Psoas muscle (tissue), 7 donors: ENCODE measurements at regions not wholly inside any gene's neighbourhood (a gene's known extent, or its start where the extent isn't known, plus 50 kb on each side); places are given as distances from the start of the nearest gene placed in this dataset.

ENCODE experiments used
- ATAC-seq, 4 donors: fragments of 200-7000 bp; cut with Tn5 transposase; one replicate each; pipeline ENCODE4 v1.9.1; 2020; ENCODE audit warnings: moderate library complexity in 3 of 4, mild to moderate bottlenecking in 2 of 4
- DNase-seq, 2 donors: peaks; one replicate each; pipeline ENCODE4 v3.0.0-alpha.2; 2020
- H3K27ac ChIP-seq: fragments of 200-600 bp; one replicate; pipeline ENCODE4 v1.8.0; 2022
- H3K27me3 ChIP-seq, 3 donors: fragments of 200-600 bp in 1 of 3; one replicate each; pipeline versions ENCODE4 v1.6.1 to v1.8.0; 2013 to 2022; ENCODE audit warnings: low read length in 2 of 3, mild to moderate bottlenecking in 2 of 3, moderate library complexity in 1 of 3; ENCODE audit not compliant: insufficient read depth in 3 of 3
- H3K36me3 ChIP-seq, 2 donors: fragments of 200-600 bp in 1 of 2; one replicate each; pipeline versions ENCODE4 v1.6.1 to v1.8.0; 2013 to 2022; ENCODE audit warnings: low read depth in 1 of 2, mild to moderate bottlenecking in 1 of 2, moderate library complexity in 1 of 2; ENCODE audit not compliant: insufficient read depth in 1 of 2
- H3K4me1 ChIP-seq: fragments of 200-600 bp; one replicate; pipeline ENCODE4 v1.8.0; 2022
- H3K4me3 ChIP-seq: fragments of 200-600 bp; one replicate; pipeline ENCODE4 v1.8.0; 2022; ENCODE audit warnings: mild to moderate bottlenecking
- H3K9me3 ChIP-seq: fragments of 200-600 bp; one replicate; pipeline ENCODE4 v1.8.0; 2022
- CTCF ChIP-seq: fragments of 200-600 bp; IDR thresholded peaks from one replicate; pipeline ENCODE4 v1.8.0; 2022; ENCODE audit warnings: antibody characterized with exemption
- WGBS, 3 donors: extraction: QIAGEN DNeasy Blood & Tissue Kit; methylation state at CpG; one replicate each; pipeline versions ENCODE4 v1.1.6 to v1.1.7; 2013; 5-methylcytosine and 5-hydroxymethylcytosine counted together
- intact Hi-C, 2 donors: fragments of 100-400 bp; cut with DNase I; formaldehyde crosslinking; loops; one replicate each; pipeline versions ENCODE4 v1.11.0 to v1.14.2; 2022
- donor health status: healthy with polysubstance abuse.
- donor health status: DM: no; HTN: no; CAD: no; lungs with moderate emphysema.
- donor health status: Bipolar disorder and iron deficiency.
- donor health status: healthy.
- donor health status: DM: yes; HTN: yes; CAD: no.
- donor health status: DM: no; HTN: no; CAD: no.
- donor health status: DM: yes; HTN: yes; CAD: no.

GRCh38 chr1:80274256-80274655 lies 1267.7 kb upstream of the ADGRL4 start:
- ATAC-seq (no peak), DNase-seq (no peak)
- no peak overlapping the region for H3K27ac ChIP-seq
- no peaks in the 10 kb centered on the region for H3K36me3 ChIP-seq
- intact Hi-C loops, result no loop called here
- no peak for TF ChIP-seq CTCF
- no peaks in the 10 kb centered on the region for H3K27me3 ChIP-seq
- no peaks in the 10 kb centered on the region for H3K4me1 ChIP-seq
- H3K4me3 ChIP-seq, result no peak overlapping the region
- no peaks in the 10 kb centered on the region for H3K9me3 ChIP-seq
- whole genome bisulfite sequencing, 3 donors, result 76 to 89% (median 82%) methylated on average over 4 of the region's 4 CpGs

- TF ChIP-seq CTCF, result no peak
- WGBS, 3 donors, result 83 to 90% (median 86%) methylated on average over 2 of the region's 2 CpGs
- ATAC-seq (no peak), DNase-seq (no peak)
- no peaks in the 10 kb centered on the region for H3K27me3 ChIP-seq
- no peaks in the 10 kb centered on the region for H3K4me1 ChIP-seq
- no peaks in the 10 kb centered on the region for H3K9me3 ChIP-seq
- intact Hi-C loops, result no loop called here
- no peak overlapping the region for H3K27ac ChIP-seq
- H3K36me3 ChIP-seq, result no peaks in the 10 kb centered on the region
- no peak overlapping the region for H3K4me3 ChIP-seq
Observed at GRCh38 chr1:80272495-80272894, 1266.0 kb upstream of the ADGRL4 start.

GRCh38 chr1:80258659-80259058 lies 1252.1 kb upstream of the ADGRL4 start:
- Histone ChIP-seq H3K4me1 (no peaks in the 10 kb centered on the region), H3K4me3 (no peak overlapping the region), H3K9me3 (peaks cover 15% of the 10 kb centered on the region), H3K27me3 (no peaks in the 10 kb centered on the region), H3K27ac (no peak overlapping the region), H3K36me3 (no peaks in the 10 kb centered on the region)
- intact Hi-C loops, result no loop called here
- ATAC-seq, result no peak
- no peak for TF ChIP-seq CTCF
- DNase-seq, result no peak
- WGBS, 3 donors, result 75 to 88% (median 76%) methylated on average over 1 of the region's 1 CpG

DNA sequence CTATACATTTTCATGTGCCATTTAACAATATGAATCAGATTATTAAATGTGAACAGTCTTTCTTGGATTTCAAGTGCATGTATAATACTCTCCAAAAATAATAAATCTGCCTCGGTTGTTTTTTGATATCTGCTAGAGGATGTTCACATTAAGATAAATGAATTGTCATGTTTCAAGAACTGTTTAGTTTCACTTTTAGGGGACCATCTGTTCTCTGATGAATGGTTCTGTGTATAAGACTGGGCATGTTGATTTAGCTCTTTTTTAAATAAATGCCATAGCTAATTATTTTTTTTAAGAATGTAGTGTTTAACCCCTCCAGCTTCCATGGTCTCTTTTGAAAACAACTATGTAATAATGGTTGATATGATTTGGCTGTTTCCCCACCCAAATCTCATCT lies 1245.1 kb upstream of the ADGRL4 start:
- H3K4me3 ChIP-seq, result no peak overlapping the region
- no peaks in the 10 kb centered on the region for H3K9me3 ChIP-seq
- intact Hi-C loops, result no loop called here
- H3K4me1 ChIP-seq, result no peaks in the 10 kb centered on the region
- DNase-seq (no peak), ATAC-seq (no peak)
- H3K27ac ChIP-seq, result no peak overlapping the region
- no peak for TF ChIP-seq CTCF
- H3K36me3 ChIP-seq, result no peaks in the 10 kb centered on the region
- WGBS, 3 donors, result 15 to 23% (median 15%) methylated on average over 1 of the region's 1 CpG
- no peaks in the 10 kb centered on the region for H3K27me3 ChIP-seq

GRCh38 chr1:80251171-80251570 lies 1244.6 kb upstream of the ADGRL4 start:
- intact Hi-C loops, result no loop called here
- no peak for ATAC-seq

More at GRCh38 chr1:80251171-80251570, 1244.6 kb upstream of the ADGRL4 start:
- no peaks in the 10 kb centered on the region for H3K36me3 ChIP-seq
- no peaks in the 10 kb centered on the region for H3K4me1 ChIP-seq
- no peak for TF ChIP-seq CTCF
- H3K27ac ChIP-seq, result no peak overlapping the region
- no peaks in the 10 kb centered on the region for H3K9me3 ChIP-seq
- H3K27me3 ChIP-seq, result no peaks in the 10 kb centered on the region
- no peak overlapping the region for H3K4me3 ChIP-seq
- DNase-seq, result no peak
